ENCODE measurements at regions not wholly inside any gene's neighbourhood (a gene's known extent, or its start where the extent isn't known, plus 50 kb on each side); places are given as distances from the start of the nearest gene placed in this dataset.

- TF ChIP-seq EZH2 (optimal IDR thresholded peaks at IDR 0.05; ENCODE audit: low read depth, low read length), result no peak
- TF ChIP-seq CTCF (IDR thresholded peaks at IDR 0.05; ENCODE audit: low read length), result no peak
Observed at GRCh38 chr6:67467341-67467740, 1167.7 kb upstream of the ADGRB3 start.
